NCI-H510A (cell line): ENCODE measurements at regions not wholly inside any gene's neighbourhood (a gene's known extent, or its start where the extent isn't known, plus 50 kb on each side); places are given as distances from the start of the nearest gene placed in this dataset.
A peak's percentile ranks its signal among the peaks of the same experiment; 100 is the strongest.

Source experiments
- DNase-seq: peaks from one replicate; lab custom pipeline; 2025; lab: John Stamatoyannopoulos, UW

GRCh38 chr11:128193615-128194014 is 393.7 kb downstream of the ETS1 start:
- DNase-seq, result no peak

DNA sequence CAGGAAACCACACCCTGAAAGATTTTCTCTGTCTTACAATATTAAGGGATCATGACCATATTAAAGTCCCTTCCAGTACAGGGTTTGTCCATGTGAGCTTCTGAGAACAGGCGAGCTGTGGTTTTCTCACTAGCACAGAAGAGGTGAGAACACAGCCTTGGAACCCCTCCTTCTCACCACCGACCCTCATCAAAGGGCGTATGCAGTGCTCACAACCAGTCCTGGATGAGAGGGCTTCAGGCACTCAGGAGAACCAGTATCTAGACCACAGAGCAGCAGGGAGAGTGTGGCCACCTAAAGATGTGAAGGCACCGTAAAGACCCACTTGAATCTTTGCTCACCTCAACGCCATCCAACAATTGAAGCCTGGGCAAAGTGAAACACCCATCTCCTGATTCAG is 397.0 kb downstream of the ETS1 start:
- DNase-seq, result no peak

DNA sequence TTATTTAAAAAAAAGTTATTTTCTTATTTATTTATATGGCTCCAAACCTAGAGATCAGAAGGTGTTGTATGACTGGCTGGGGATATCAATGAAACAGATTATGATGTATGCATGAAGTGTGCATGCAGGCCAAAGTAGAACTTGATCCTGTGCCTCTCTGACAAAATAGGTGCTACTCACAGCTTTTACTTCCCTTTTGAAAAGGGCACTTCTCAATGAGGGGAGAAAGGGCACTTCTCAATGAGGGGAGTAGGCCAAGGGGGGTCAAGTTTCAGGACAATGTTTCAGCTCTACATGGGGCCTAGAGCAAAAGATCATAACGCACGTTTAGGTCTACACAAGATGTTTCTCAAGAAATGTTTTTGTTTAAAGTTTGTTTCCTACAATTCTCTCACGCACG is 397.5 kb downstream of the ETS1 start:
- DNase-seq, result no peak

DNA sequence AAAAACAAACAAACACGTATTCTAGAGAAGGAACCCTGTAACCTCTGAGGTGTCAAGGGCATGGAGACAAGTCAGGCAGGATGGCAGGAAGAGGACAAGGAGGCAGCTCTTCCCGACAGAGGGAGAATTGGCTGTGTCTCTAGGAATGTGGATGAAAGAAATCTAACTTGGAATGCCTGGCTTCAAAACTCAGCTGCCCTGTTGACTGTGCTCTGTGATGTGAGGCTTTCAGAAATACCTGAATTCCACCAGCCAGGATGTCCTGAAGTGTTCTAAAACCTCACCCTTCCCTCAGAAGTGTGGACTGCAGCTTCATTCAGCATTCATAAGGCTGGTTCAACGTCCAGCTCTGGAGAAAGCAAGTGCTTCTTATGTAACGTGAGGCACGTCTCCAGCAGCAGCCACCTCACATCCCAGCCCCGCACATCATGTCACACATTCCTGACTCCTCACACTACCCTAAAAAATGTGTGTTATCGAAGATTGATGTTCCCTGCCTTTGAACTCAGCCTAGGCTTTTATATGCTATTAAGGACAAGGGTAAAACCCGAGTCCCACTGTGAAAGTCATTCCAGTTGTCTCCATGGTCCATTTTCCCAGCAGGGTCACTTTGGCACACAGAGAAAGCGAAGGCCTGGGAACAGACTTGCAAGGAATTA is 398.9 kb downstream of the ETS1 start:
- DNase-seq, result no peak

DNA sequence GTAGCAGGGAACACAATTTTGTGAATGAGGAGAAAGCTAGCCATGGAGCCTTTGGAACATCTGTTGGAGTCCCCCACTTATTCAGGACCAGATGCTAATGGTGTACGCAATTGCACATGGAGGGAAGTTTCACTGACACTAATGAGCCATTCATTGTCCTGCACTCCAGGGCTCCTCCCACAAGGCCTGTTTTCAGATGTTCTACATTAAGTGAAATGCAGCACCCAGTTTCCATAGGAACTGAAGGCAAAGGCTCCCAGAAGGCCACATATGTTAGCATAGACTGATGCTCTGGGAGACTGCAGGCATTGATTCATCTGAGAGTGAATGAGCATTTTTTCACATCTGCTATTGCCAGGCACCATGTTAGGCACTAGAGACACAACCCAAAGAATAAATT is 399.5 kb downstream of the ETS1 start:
- DNase-seq, result no peak

DNA sequence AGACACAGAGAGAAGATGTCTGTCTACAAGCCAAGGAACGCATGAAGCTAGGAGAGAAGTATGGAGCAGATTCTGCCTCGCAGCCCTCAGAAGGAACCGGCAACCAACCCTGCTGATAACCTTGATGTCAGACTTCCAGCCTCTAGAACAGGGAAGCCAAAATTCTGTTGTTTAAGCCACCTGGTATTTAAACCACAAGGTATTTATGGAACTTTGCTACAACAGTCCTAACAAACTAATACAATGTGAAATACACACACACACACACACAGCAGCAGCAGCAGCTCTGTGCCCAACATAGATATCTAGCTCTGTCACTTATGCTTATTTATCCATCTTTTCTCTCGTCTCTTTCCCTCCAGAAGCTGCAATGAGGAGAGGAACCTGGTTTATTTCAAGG is 400.0 kb downstream of the ETS1 start:
- no peak for DNase-seq

DNA sequence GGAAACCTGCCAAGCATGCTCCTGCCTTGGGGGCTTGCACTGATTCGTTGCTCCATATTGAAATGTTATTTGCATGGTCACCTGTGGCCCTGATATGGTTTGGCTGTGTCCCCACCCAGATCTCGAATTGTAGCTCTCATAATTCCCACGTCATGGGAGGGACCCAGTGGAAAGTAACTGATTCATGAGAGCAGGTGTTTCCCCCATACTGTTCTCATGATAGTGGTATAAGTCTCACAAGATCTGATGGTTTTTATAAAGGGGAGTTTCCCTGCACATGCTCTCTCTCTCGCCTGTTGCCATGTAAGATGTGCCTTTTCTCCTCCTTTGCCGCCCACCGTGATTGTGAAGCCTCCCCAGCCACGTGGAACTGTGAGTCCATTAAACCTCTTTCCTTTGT is 402.4 kb downstream of the ETS1 start:
- DNase-seq, result no peak

GRCh38 chr11:128182844-128183243 is 404.5 kb downstream of the ETS1 start:
- no peak for DNase-seq

GRCh38 chr11:128181984-128182383 is 405.4 kb downstream of the ETS1 start:
- DNase-seq, result no peak

GRCh38 chr11:128181088-128181480 is 406.3 kb downstream of the ETS1 start:
- no peak for DNase-seq

- no peak for DNase-seq
Observed at GRCh38 chr11:128180441-128181087, 406.8 kb downstream of the ETS1 start.

DNA sequence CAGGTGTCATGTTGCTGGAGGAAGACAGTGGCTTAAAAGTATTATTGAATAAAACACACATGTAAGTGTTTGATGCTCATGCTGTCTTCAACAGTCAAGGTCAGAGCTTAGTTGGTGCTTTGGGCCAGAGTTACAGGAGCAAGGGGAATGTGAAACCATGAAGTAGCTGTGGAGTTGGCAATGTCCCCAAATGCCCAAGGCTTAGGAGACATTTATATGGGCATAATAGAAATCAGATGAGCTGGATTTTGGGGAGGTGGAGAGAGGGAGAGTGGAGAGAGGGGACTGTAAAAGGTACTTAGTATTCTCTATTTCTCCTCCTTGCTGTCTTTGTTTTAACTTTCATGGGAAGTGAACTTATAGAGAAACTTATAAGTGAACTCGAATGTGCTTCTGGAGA is 407.8 kb downstream of the ETS1 start:
- no peak for DNase-seq

GRCh38 chr11:128179039-128179438 is 408.3 kb downstream of the ETS1 start:
- no peak for DNase-seq

GRCh38 chr11:128174465-128175291 is 412.7 kb downstream of the ETS1 start:
- no peak for DNase-seq

DNA sequence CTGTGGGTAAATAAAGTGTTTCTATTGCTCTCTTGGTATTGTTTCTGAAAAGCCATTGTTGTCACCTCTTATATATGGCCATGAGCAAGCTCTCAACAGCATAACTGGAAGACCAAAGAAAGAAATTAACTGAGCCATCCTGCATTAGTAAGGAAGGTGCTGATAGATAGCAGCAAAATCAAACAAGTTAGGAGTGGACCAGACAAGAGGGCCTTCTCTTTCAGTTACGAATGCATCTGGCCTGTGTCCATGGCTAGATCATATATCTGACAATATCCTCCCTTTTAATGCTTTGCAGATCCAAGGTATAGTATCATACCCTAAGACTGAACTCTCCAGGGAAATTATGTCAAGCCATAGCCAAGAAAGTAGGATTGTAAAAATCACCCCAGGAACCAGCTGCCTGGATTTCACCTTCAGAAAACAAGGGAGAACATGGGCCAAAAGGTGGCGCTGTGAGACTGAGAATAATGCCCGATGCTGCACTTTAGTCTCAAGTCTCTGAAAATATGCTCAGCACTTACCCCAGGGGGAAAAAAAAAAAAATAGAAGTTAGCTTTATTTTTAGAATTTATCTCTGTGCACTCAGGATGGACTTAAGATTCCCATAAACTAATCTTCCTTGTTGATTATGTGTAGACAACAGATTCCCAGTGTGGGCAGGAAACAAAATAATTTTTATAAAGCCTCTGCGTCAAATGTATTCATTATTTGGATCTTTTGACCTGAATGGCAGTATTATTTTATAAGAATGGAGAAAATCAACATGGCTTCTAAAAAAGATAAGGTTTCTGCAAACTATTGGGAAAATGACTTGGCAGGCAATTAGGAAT is 415.1 kb downstream of the ETS1 start:
- peak; percentile 56 for DNase-seq

GRCh38 chr11:128171506-128171905 is 415.9 kb downstream of the ETS1 start:
- no peak for DNase-seq

DNA sequence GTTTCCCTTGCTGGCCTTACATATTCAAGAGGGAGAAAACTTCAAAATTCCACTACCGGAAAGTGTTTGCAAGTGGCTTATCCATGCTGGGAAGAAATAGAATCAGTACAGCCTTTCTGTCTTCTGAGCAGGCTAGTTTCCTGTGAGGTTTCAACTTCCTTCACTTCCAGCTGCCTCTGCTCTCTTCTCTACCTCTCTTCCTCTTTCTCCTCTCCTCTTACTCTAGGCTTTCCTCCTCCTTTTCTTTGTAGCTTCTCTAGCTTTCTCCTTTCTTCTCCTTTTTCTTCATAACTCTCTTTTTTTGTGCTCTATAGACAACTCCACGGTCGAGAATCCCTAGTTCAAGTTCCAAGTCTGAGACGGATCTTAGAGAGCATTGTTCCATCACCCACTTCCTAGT is 421.8 kb downstream of the ETS1 start:
- no peak for DNase-seq

- no peak for DNase-seq
Observed at GRCh38 chr11:128164080-128164741, 423.1 kb downstream of the ETS1 start.

GRCh38 chr11:128161994-128162393 is 425.4 kb downstream of the ETS1 start:
- DNase-seq, result no peak

DNA sequence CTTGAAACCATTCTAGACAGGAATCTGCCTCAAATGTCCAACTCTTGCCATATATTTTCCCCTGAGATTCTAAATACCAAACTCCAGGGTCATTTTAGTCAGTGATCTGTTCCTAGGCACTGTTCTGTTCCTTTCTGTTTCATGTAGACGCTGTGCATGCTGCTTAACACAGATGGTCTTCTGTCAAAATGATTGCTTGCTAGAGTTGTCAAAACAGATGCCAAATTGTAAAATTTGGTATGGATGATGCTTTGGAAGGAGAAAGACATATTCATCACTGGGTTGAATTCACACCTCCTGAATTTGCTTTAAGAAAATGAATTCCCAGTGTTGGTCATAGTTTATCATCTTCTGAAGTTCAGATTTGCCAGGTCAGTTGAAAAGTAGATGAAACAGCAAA is 425.9 kb downstream of the ETS1 start:
- no peak for DNase-seq

- no peak for DNase-seq
Observed at GRCh38 chr11:128158860-128159259, 428.5 kb downstream of the ETS1 start.
